ENCODE measurements at regions not wholly inside any gene's neighbourhood (a gene's known extent, or its start where the extent isn't known, plus 50 kb on each side); places are given as distances from the start of the nearest gene placed in this dataset.

DNA sequence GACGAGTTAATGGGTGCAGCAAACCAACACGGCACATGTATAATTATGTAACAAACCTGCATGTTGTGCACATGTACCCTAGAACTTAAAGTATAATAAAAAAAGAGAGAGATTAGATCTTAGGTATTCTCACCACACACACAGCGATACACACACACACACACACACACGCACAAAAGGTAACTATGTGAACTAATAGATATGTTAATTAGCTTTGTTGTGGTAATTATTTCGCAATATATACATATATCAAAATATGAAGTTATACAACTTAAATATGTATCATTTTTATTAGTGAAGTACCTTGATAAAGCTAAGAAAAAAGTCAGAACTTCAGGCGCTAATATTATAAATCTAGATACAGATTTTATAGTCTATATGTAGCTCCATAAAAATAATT is 849.2 kb downstream of the IPMK start:
- TF ChIP-seq, protein P1, sequence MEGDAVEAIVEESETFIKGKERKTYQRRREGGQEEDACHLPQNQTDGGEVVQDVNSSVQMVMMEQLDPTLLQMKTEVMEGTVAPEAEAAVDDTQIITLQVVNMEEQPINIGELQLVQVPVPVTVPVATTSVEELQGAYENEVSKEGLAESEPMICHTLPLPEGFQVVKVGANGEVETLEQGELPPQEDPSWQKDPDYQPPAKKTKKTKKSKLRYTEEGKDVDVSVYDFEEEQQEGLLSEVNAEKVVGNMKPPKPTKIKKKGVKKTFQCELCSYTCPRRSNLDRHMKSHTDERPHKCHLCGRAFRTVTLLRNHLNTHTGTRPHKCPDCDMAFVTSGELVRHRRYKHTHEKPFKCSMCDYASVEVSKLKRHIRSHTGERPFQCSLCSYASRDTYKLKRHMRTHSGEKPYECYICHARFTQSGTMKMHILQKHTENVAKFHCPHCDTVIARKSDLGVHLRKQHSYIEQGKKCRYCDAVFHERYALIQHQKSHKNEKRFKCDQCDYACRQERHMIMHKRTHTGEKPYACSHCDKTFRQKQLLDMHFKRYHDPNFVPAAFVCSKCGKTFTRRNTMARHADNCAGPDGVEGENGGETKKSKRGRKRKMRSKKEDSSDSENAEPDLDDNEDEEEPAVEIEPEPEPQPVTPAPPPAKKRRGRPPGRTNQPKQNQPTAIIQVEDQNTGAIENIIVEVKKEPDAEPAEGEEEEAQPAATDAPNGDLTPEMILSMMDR (IDR thresholded peaks at IDR 0.05) = no peak
- TF ChIP-seq EZH2 (IDR thresholded peaks at IDR 0.05; ENCODE audit: borderline replicate concordance, insufficient read depth, low read depth, low read length, poor library complexity, severe bottlenecking) = no peak
